Endothelial cell of umbilical vein (primary cell): ENCODE measurements at regions not wholly inside any gene's neighbourhood (a gene's known extent, or its start where the extent isn't known, plus 50 kb on each side); places are given as distances from the start of the nearest gene placed in this dataset.

ENCODE experiments used
- BruUV-seq: library from RNA; stranded (reverse); fragments of 400-500 nt; replicated peaks from 2 replicates; lab custom pipeline; 2021; lab: Mats Ljungman, UMichigan
- CTCF ChIA-PET: fragments of 300-600, 350-600 bp; sonication (Branson Sonifier 250); formaldehyde crosslinking; loops from one replicate; lab custom pipeline; 2021; ENCODE audit warnings: antibody characterized with exemption, inconsistent platforms; lab: Charles Lee
- POLR2A ChIA-PET: fragments of 300-600, 350-600 bp; sonication (Branson Sonifier 250); formaldehyde crosslinking; loops from one replicate; lab custom pipeline; 2021; ENCODE audit warnings: antibody characterized with exemption, inconsistent platforms; lab: Charles Lee
- DNase-seq: peaks from one replicate; pipeline ENCODE4 v3.0.0-alpha.2; 2011; ENCODE audit warnings: low read depth, low spot score
- FAIRE-seq: peaks from 2 replicates; lab custom pipeline; 2011; peaks lifted over from hg19 to GRCh38; lab: Jason Lieb, UNC
- H2AFZ ChIP-seq: 2 replicates; pipeline ENCODE4 v1.6.0; 2012; ENCODE audit warnings: low read depth, low read length, control low read depth, inconsistent platforms
- H3K27ac ChIP-seq: 2 replicates; pipeline ENCODE4 v1.5.1; 2011; ENCODE audit warnings: low read depth, mild to moderate bottlenecking, control low read depth, low read length, moderate library complexity; ENCODE audit not compliant: insufficient read depth
- H3K27me3 ChIP-seq, 2 experiments: 2 replicates each; pipeline versions ENCODE4 v1.6.0 to v1.6.1; 2011; ENCODE audit warnings: low read length in 2 of 2, mixed read lengths in 1 of 2; ENCODE audit not compliant: control insufficient read depth in 2 of 2, insufficient read depth in 2 of 2
- H3K36me3 ChIP-seq, 2 experiments: 2 replicates in 1 of 2; 3 replicates in 1 of 2; pipeline ENCODE4 v1.5.1; 2011; ENCODE audit warnings: low read length in 2 of 2, mild to moderate bottlenecking in 1 of 2, moderate library complexity in 1 of 2; ENCODE audit not compliant: control insufficient read depth in 2 of 2, insufficient read depth in 2 of 2; ENCODE audit errors: extremely low read depth in 1 of 2
- H3K4me1 ChIP-seq: 3 replicates; pipeline ENCODE4 v1.5.1; 2011; ENCODE audit warnings: mild to moderate bottlenecking, low read length; ENCODE audit not compliant: control insufficient read depth, insufficient read depth; ENCODE audit errors: extremely low read depth
- H3K4me2 ChIP-seq: 2 replicates; pipeline ENCODE4 v1.6.1; 2011; ENCODE audit warnings: low read length, control low read depth, mixed read lengths; ENCODE audit not compliant: insufficient read depth
- H3K4me3 ChIP-seq, 3 experiments: fragments of 200-600 bp in 1 of 3; sonication (generic), shearing (Covaris generic) in 1 of 3; replicated peaks in 1 of 3; 2 replicates each; pipeline ENCODE4 v1.5.1; 2011 to 2016; ENCODE audit warnings: control low read depth in 3 of 3, low read length in 3 of 3, mild to moderate bottlenecking in 2 of 3, inconsistent platforms in 1 of 3, low read depth in 1 of 3, moderate library complexity in 1 of 3; ENCODE audit not compliant: insufficient read depth in 1 of 3
- H3K79me2 ChIP-seq: 2 replicates; pipeline ENCODE4 v1.6.0; 2012; ENCODE audit warnings: low read length, inconsistent platforms; ENCODE audit not compliant: control insufficient read depth, insufficient read depth
- H3K9ac ChIP-seq: replicated peaks from 2 replicates; pipeline ENCODE3; 2011; ENCODE audit warnings: low read length, control low read depth; ENCODE audit not compliant: insufficient read depth; ENCODE audit errors: extremely low read depth
- H3K9me1 ChIP-seq: replicated peaks from 3 replicates; pipeline ENCODE4 v1.6.0; 2011; ENCODE audit warnings: mild to moderate bottlenecking, low read length; ENCODE audit not compliant: control insufficient read depth, insufficient read depth; ENCODE audit errors: extremely low read depth
- H3K9me3 ChIP-seq: replicated peaks from 2 replicates; pipeline ENCODE4 v1.5.1; 2012; ENCODE audit warnings: low read length, inconsistent platforms; ENCODE audit not compliant: control insufficient read depth, insufficient read depth
- H4K20me1 ChIP-seq: replicated peaks from 2 replicates; pipeline ENCODE3; 2011; ENCODE audit warnings: mild to moderate bottlenecking, low read length; ENCODE audit not compliant: control insufficient read depth, insufficient read depth; ENCODE audit errors: extremely low read depth
- EZH2 ChIP-seq: IDR thresholded peaks from 2 replicates; pipeline ENCODE4 v1.6.1; 2012; ENCODE audit warnings: borderline replicate concordance, low read depth, mild to moderate bottlenecking, moderate library complexity, low read length, inconsistent platforms; ENCODE audit not compliant: severe bottlenecking
- FOS ChIP-seq: IDR thresholded peaks from 2 replicates; pipeline ENCODE4 v1.6.1; 2011; ENCODE audit warnings: mild to moderate bottlenecking, low read length, moderate library complexity, borderline replicate concordance; ENCODE audit not compliant: insufficient read depth
- GATA2 ChIP-seq: IDR thresholded peaks from 2 replicates; pipeline ENCODE4 v1.7.0; 2011; ENCODE audit warnings: low read depth, mild to moderate bottlenecking, moderate library complexity, mixed read lengths, low read length; ENCODE audit not compliant: insufficient read length, insufficient read depth
- JUN ChIP-seq: IDR thresholded peaks from 2 replicates; pipeline ENCODE4 v1.6.1; 2011; ENCODE audit warnings: borderline replicate concordance, low read depth; ENCODE audit not compliant: insufficient read length, insufficient read depth
- MYC ChIP-seq: IDR thresholded peaks from one replicate; pipeline ENCODE4 v1.6.1; 2011; ENCODE audit warnings: mild to moderate bottlenecking, low read depth, low read length
- POLR2A ChIP-seq: IDR thresholded peaks from 2 replicates; pipeline ENCODE4 v1.6.1; 2012; ENCODE audit warnings: low read depth, mild to moderate bottlenecking, control low read depth, low read length
- POLR2AphosphoS5 ChIP-seq: IDR thresholded peaks from 2 replicates; pipeline ENCODE4 v1.6.1; 2012; ENCODE audit warnings: low read depth, mild to moderate bottlenecking, control low read depth, low read length, moderate library complexity; ENCODE audit not compliant: insufficient read depth
- dilution Hi-C: fragments of 300-500 bp; cut with MboI; formaldehyde crosslinking; loops from one replicate; pipeline ENCODE4 v1.15.0; 2019; ENCODE audit warnings: low sequenced_read_pairs; ENCODE audit not compliant: extremely low pct_ligation_motif_present
- intact Hi-C: fragments of 100-400 bp; cut with micrococcal nuclease; formaldehyde crosslinking; loops from one replicate; pipeline ENCODE4 v1.10.0; 2022
- TF ChIP-seq, protein P1 (sequence below): IDR thresholded peaks from 2 replicates; pipeline ENCODE4 v1.6.1; 2011; ENCODE audit not compliant: insufficient read depth, insufficient read length
- TF ChIP-seq, protein P2 (sequence below), 2 donors: IDR thresholded peaks; 1 replicate in 1 of 2; 2 replicates in 1 of 2; pipeline ENCODE4 v1.5.1; 2011; ENCODE audit warnings: low read length in 2 of 2, mild to moderate bottlenecking in 2 of 2, moderate library complexity in 2 of 2, control low read depth in 1 of 2, inconsistent platforms in 1 of 2, low read depth in 1 of 2; ENCODE audit not compliant: insufficient read depth in 1 of 2; ENCODE audit errors: extremely low read depth in 1 of 2

DNA sequence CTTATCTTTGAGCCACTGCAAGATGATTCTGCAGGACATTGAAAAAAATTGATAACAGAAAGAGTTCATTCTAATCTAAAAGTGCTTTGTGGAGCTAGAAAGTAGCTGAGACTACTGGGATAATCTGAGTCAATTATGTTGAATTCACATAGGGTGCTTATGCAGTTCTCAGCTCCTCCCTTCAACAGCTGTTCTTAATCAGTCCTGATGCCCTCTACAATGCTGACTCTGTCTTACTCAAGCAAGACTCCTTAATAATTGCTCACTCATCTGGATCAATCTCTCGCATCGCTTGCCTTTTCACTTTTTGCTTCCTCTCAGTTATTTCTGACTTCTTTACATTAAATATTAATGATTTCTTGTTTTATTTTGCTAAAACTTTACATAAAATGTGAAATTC, 182.1 kb downstream of the PCDH17 start:
- dilution Hi-C loops = no loop called here

DNA sequence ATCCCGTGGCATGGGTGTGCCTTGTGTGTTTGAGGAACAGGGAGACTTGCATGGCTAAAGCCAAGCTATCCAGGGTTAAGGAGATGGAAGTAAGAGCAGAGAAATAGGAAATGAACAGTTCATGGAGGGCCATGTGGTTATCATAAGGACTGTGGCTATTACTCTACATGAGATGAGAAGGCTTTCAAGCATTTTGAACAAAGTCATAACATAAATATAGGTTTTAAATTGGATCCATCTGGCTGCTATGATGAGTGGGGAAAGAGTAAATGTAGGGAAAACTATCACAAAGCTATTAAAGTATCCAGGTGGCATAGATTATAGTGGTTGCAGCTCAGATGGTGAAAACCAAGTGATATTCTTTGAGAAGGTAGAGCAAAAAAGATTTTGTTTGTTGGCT, 184.1 kb downstream of the PCDH17 start:
- Histone ChIP-seq H3K79me2 (no peaks in the 10 kb centered on the region), H4K20me1 (no peaks in the 10 kb centered on the region), H3K9me3 (no peaks in the 10 kb centered on the region), H3K9me1 (no peaks in the 10 kb centered on the region), H3K36me3 (no peaks in the 10 kb centered on the region), H3K27me3 (no peaks in the 10 kb centered on the region), H3K4me2 (no peak overlapping the region), H3K4me3 (no peak overlapping the region), H3K9ac (no peak overlapping the region), H2AFZ (no peak overlapping the region), H3K4me1 (no peaks in the 10 kb centered on the region), H3K27ac (no peak overlapping the region)
- dilution Hi-C loops = no loop called here
- DNase-seq = no peak
- POLR2A ChIA-PET = no interaction called here
- TF ChIP-seq, protein P1, sequence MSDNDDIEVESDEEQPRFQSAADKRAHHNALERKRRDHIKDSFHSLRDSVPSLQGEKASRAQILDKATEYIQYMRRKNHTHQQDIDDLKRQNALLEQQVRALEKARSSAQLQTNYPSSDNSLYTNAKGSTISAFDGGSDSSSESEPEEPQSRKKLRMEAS = no peak
- TF ChIP-seq, protein P2, sequence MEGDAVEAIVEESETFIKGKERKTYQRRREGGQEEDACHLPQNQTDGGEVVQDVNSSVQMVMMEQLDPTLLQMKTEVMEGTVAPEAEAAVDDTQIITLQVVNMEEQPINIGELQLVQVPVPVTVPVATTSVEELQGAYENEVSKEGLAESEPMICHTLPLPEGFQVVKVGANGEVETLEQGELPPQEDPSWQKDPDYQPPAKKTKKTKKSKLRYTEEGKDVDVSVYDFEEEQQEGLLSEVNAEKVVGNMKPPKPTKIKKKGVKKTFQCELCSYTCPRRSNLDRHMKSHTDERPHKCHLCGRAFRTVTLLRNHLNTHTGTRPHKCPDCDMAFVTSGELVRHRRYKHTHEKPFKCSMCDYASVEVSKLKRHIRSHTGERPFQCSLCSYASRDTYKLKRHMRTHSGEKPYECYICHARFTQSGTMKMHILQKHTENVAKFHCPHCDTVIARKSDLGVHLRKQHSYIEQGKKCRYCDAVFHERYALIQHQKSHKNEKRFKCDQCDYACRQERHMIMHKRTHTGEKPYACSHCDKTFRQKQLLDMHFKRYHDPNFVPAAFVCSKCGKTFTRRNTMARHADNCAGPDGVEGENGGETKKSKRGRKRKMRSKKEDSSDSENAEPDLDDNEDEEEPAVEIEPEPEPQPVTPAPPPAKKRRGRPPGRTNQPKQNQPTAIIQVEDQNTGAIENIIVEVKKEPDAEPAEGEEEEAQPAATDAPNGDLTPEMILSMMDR (IDR thresholded peaks at IDR 0.05; ENCODE audit: extremely low read depth in 1 of 2, insufficient read depth in 1 of 2, low read depth in 1 of 2, low read length in 2 of 2) = no peak
- TF ChIP-seq JUN (no peak), EZH2 (no peak), GATA2 (no peak), FOS (no peak), POLR2AphosphoS5 (no peak), MYC (no peak), POLR2A (no peak)
- CTCF ChIA-PET = no interaction called here
- FAIRE-seq = no peak
- BruUV-seq = no TSS peak
- intact Hi-C loops = no loop called here

More for the DNA sequence above, 182.1 kb downstream of the PCDH17 start:
- H3K9me3 ChIP-seq = no peaks in the 10 kb centered on the region
- no peak overlapping the region for H3K4me3 ChIP-seq
- no peaks in the 10 kb centered on the region for H3K4me1 ChIP-seq
- H3K27ac ChIP-seq = no peak overlapping the region
- H3K4me2 ChIP-seq = no peak overlapping the region
- H3K27me3 ChIP-seq = no peaks in the 10 kb centered on the region
- TF ChIP-seq POLR2AphosphoS5 (no peak), GATA2 (no peak), JUN (no peak), EZH2 (no peak)
- TF ChIP-seq, protein P2 (IDR thresholded peaks at IDR 0.05; ENCODE audit: extremely low read depth in 1 of 2, insufficient read depth in 1 of 2, low read depth in 1 of 2, low read length in 2 of 2) = no peak
- no peak for FAIRE-seq
- DNase-seq = no peak
- CTCF ChIA-PET = no interaction called here
- no peaks in the 10 kb centered on the region for H4K20me1 ChIP-seq
- no peaks in the 10 kb centered on the region for H3K9me1 ChIP-seq
- no peaks in the 10 kb centered on the region for H3K36me3 ChIP-seq
- intact Hi-C loops = no loop called here
- BruUV-seq = no TSS peak
- POLR2A ChIA-PET = no interaction called here
- no peaks in the 10 kb centered on the region for H3K79me2 ChIP-seq
- no peak overlapping the region for H3K9ac ChIP-seq
- no peak overlapping the region for H2AFZ ChIP-seq
